ENCODE measurements at regions not wholly inside any gene's neighbourhood (a gene's known extent, or its start where the extent isn't known, plus 50 kb on each side); places are given as distances from the start of the nearest gene placed in this dataset.

GRCh38 chr13:54845351-54845965 lies 1816.8 kb downstream of the OLFM4 start:
- H3K9me3 ChIP-seq (ENCODE audit: control insufficient read depth, insufficient read depth, low read depth, low read length) = no peaks in the 10 kb centered on the region
- no peak for TF ChIP-seq ZNF10 (tag by site-specific recombination; IDR thresholded peaks at IDR 0.05)
- TF ChIP-seq ZNF423 (tag by site-specific recombination; IDR thresholded peaks at IDR 0.05) = no peak
- no peak for TF ChIP-seq BCL6B (tag by site-specific recombination; IDR thresholded peaks at IDR 0.05)
- TF ChIP-seq ZNF324 (tag by site-specific recombination; IDR thresholded peaks at IDR 0.05) = no peak
- TF ChIP-seq ZNF202 (tag by site-specific recombination; IDR thresholded peaks at IDR 0.05; ENCODE audit: borderline replicate concordance) = no peak
- TF ChIP-seq ZNF530 (tag by site-specific recombination; IDR thresholded peaks at IDR 0.05; ENCODE audit: low read depth) = no peak
- no peak for TF ChIP-seq ZNF645 (tag by site-specific recombination; IDR thresholded peaks at IDR 0.05)
- no peak for TF ChIP-seq ZNF488 (tag by site-specific recombination; IDR thresholded peaks at IDR 0.05)
- TF ChIP-seq ZFHX2 (tag by site-specific recombination; conservative IDR thresholded peaks at IDR 0.05) = no peak
- TF ChIP-seq ZSCAN16 (tag by site-specific recombination; IDR thresholded peaks at IDR 0.05) = no peak
- no peaks in the 10 kb centered on the region for H3K36me3 ChIP-seq (ENCODE audit: control insufficient read depth in 2 of 2, insufficient read depth in 1 of 2, low read length in 2 of 2)
- H3K4me1 ChIP-seq (ENCODE audit: control insufficient read depth, insufficient read depth, low read length) = no peaks in the 10 kb centered on the region
- CTCF ChIA-PET = no interaction called here
- no peak overlapping the region for H3K27ac ChIP-seq (ENCODE audit: extremely low read depth, low read depth, low read length)
- POLR2A ChIA-PET = no interaction called here
- no peak overlapping the region for H3K4me3 ChIP-seq (ENCODE audit: low read depth, low read length)

- TF ChIP-seq ZNF514 (tag by site-specific recombination; IDR thresholded peaks at IDR 0.05) (no peak), ZNF140 (tag by site-specific recombination; IDR thresholded peaks at IDR 0.05) (no peak), ZNF133 (tag by site-specific recombination; IDR thresholded peaks at IDR 0.05) (no peak)
- no peaks in the 10 kb centered on the region for H3K4me1 ChIP-seq (ENCODE audit: control insufficient read depth, insufficient read depth, low read length)
- H3K27ac ChIP-seq (ENCODE audit: extremely low read depth, low read depth, low read length) = no peak overlapping the region
- H3K36me3 ChIP-seq (ENCODE audit: control insufficient read depth in 2 of 2, insufficient read depth in 1 of 2, low read length in 2 of 2) = no peaks in the 10 kb centered on the region
- H3K9me3 ChIP-seq (ENCODE audit: control insufficient read depth, insufficient read depth, low read depth, low read length) = no peaks in the 10 kb centered on the region
- CTCF ChIA-PET = no interaction called here
- POLR2A ChIA-PET = no interaction called here
- no peak overlapping the region for H3K4me3 ChIP-seq (ENCODE audit: low read depth, low read length)
These were observed 1824.2 kb downstream of the OLFM4 start for GRCh38 chr13:54852831-54853230.

- H3K4me3 ChIP-seq (ENCODE audit: low read depth, low read length) = no peak overlapping the region
- no peaks in the 10 kb centered on the region for H3K36me3 ChIP-seq (ENCODE audit: control insufficient read depth in 2 of 2, insufficient read depth in 1 of 2, low read length in 2 of 2)
- no peaks in the 10 kb centered on the region for H3K9me3 ChIP-seq (ENCODE audit: control insufficient read depth, insufficient read depth, low read depth, low read length)
- ChIA-PET POLR2A (no interaction called here), CTCF (no interaction called here)
- H3K4me1 ChIP-seq (ENCODE audit: control insufficient read depth, insufficient read depth, low read length) = no peaks in the 10 kb centered on the region
- no peak for TF ChIP-seq ZNF26 (tag by site-specific recombination; IDR thresholded peaks at IDR 0.05)
- TF ChIP-seq ZNF112 (tag by site-specific recombination; IDR thresholded peaks at IDR 0.05) = no peak
- no peak for TF ChIP-seq ZNF610 (tag by site-specific recombination; IDR thresholded peaks at IDR 0.05; ENCODE audit: borderline replicate concordance)
- no peak for TF ChIP-seq ZSCAN30 (tag by site-specific recombination; IDR thresholded peaks at IDR 0.05)
- no peak for TF ChIP-seq GLIS1 (tag by site-specific recombination; IDR thresholded peaks at IDR 0.05)
- TF ChIP-seq ZNF560 (tag by site-specific recombination; IDR thresholded peaks at IDR 0.05; ENCODE audit: borderline replicate concordance) = no peak
- H3K27ac ChIP-seq (ENCODE audit: extremely low read depth, low read depth, low read length) = no peak overlapping the region
These were observed 1831.2 kb downstream of the OLFM4 start for GRCh38 chr13:54859827-54860226.
